ENCODE measurements at regions not wholly inside any gene's neighbourhood (a gene's known extent, or its start where the extent isn't known, plus 50 kb on each side); places are given as distances from the start of the nearest gene placed in this dataset.

DNA sequence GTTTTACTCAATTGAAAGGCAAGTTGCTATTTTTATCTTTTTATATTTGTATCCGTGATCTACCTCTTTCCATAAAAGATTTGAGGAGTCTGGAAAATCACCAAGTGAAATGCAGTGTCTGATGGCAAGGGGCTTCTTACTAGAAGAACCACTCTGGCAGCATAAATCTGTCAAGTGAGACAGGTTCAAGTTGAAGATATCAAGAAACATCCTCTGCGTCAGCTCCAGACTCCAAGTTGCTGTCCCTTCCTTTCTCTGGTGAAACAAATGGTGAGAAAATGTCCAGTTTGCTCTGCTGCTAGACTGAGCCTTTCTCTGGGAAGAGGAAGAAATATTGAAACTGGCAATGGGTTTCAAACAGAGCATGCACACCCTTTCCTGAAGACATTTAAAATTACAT lies 411.2 kb downstream of the PLPP3 start:
- DNase-seq (ENCODE audit: low read depth in 3 of 3, low spot score in 1 of 3), result no peak

DNA sequence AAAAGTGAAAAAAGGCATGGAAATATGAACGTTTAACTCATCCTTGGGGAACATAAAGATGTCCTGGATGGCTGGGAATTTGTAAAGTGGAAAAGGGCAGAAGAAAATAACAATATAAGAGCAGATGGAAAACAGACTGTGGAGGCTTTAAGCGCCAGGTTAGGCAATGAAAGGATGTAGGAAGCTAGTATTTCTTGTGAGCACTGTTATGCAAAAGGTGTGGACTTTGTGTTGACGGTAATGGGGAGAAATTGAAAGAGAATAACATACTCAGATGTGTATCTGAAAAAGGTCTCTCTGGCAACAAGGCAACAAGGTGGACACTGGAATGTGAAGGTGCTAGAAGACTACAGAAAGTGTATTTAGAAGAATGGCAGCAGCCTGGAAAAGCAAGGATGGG lies 411.8 kb downstream of the PLPP3 start:
- no peak for DNase-seq (ENCODE audit: low read depth in 3 of 3, low spot score in 1 of 3)

DNA sequence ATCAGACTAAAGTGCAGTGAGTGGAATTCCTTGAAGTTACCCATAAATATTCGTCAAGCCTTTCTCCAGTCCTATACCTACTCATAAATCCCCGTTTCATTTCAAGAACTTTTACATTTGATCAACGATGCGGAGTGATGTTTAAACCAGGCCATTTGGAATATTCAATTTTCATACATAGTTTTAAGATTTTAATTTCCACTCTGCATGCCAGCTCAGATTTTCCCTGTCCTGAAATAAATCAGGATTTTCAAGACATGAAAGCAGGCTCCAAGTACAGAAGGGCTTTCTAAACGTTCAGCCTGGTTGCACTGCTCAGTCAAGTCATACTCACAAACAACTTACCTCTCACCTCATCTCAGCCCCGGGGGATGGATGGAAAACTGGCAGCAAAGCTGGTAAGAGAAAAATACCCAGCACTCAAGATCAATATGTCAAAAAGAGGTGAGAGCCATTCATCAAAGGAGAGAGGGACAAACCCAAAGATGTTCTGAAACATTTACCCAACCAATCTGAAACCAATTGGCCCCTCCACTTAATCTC lies 418.5 kb downstream of the PLPP3 start:
- no peak for DNase-seq (ENCODE audit: low read depth in 3 of 3, low spot score in 1 of 3)

DNA sequence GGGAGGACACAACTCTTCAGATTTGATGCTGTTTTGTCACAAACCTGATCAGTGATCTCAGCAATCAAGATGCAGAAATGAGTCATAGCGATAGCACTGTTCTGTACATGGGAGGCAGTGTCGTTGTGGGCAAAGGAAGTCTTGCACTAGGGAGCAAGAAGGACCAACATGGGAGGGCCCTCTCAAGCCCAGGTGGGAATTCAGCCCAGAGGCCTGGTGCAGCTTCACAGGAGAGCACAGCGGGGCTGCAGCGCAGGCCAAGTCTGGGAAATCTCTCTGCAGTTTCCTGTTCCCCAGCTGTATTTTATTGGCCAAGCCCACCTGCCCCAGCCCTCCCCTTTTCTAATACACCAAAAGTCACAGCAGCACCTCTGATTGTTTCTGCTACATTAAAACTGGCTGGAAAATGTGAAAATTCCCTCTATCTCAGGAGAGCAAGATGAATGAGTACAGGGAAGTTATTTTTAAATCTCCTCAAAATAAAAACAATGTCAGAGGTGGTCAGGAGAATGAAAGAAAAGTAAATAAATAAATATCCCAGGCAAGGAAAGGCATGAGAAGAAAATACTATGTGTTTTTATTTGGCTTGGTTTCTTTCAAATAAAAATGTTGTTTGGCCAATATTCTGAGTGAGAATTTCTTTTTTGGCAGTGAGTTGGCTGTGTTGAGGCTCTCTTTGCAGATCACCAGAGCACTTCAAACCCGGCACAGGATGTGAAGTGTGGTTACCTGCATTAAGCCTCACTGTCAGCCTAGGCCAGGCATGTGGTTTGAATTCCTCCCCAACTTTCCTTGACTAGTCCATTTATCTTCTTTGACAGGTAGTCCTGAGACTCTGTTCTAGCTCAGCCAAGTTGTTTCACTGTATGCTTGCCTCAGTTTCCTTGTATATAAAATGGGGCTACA lies 422.1 kb downstream of the PLPP3 start:
- DNase-seq (ENCODE audit: low read depth in 3 of 3, low spot score in 1 of 3), result no peak

DNA sequence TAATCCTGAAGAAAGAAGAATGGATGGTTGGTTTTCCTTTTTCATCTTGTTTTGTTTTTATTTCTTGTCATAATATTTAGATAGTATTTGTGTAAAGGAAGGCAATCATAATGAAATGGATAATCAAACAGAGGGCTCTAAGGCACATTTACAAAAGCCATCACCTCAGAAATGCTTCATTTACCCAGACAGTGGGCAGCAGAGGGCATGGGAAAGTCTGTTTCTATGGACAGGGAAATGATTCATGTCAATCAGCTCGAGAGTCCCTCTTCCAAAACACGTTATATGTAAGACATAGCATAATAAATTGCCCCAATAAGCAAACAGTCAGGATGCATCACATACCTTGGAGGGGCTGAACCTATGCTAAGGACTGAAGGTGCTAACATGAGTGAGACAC lies 426.1 kb downstream of the PLPP3 start:
- DNase-seq (ENCODE audit: low read depth in 3 of 3, low spot score in 1 of 3), result no peak

DNA sequence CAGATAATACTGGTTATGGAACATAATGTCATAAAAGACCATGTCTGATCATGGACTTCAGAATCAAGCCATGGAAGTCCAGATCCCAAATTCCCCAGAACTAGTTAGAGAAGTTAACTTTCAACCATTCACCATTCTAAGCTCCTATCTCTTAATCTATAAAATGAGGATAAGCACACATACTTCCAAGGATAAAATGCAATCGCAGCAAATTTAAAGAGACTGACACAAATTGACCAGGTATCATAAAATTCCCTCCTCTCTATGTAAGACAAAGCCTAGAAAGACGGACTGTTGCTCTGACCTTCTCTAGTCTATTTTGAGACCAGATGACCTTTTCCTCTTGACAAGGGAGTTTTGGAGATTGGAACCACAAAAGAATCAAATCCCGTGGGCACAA lies 426.7 kb downstream of the PLPP3 start:
- DNase-seq (ENCODE audit: low read depth in 3 of 3, low spot score in 1 of 3), result no peak

DNA sequence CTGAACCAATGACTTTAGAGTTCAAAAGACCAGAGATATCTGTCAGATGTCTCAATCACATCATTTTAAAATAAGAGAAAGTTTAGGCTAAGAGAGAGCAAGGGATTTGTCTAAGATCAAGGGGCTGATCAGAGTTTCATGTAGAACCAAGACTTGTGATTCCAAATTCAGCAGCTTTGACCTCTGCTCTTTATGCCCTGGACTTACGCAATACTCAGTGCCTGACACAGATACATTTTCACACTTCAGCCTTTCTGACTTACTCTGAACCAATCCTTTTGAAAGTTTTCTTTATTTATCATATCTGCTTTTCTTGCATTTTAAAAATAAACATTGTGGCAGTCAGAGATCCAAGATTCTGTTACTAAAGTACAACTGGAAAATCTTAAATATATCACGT lies 428.0 kb downstream of the PLPP3 start:
- DNase-seq (ENCODE audit: low read depth in 3 of 3, low spot score in 1 of 3), result no peak

DNA sequence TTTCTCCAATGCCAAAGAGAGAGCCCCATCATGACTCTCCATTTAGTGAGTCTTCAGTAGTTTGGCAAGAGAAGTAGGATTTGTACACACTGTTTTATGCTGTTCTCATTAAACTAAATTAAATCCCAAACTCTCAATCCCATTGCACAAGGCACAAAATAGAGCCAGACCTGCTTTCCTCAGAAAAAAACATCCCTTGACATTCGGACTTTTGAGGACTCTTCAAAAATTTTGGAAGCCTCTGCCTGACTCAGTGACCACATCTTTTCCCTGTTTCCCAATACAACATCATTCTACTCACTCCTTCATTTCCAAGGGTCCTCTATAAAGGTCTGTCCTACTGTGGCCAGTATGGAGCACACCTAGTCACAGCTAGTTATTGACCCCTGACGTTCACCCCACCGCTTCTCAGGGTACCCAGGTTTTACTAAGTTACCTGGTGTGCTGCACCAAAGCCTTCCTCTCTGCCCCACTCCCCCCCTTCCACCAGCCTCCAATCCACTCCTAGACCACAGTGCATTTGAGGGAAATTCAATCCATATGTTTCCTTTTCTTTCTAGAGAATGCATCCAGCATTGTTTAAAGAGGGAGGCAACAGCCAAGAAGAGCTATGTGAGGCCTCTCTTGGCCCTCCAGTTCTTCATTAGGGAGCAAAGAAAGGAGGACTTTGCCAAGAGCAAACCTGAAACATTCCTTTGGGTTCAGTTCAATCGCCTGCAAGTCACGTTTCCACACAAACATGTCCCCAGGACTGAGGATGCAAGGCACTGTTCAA lies 428.7 kb downstream of the PLPP3 start:
- DNase-seq (ENCODE audit: low read depth in 3 of 3, low spot score in 1 of 3), result no peak

DNA sequence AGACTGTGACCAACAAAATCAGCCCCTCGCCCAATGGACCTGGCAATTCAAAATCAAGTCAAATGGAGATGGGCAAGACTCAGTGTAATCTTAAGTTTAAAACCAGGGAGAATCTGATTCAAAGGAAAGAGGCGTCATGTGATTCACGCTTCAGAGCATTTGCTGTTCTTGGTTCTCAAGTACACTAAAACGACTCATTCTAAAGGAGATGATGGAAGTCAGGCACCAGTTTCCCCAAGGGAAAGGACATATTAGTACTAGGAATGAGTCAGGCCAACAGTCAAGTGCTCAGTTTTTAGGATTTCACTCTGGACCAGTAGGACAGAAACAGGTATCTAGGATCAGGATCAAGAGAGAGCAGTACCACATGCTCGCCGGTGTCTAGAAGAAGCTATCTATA lies 429.6 kb downstream of the PLPP3 start:
- DNase-seq (ENCODE audit: low read depth in 3 of 3, low spot score in 1 of 3), result no peak

DNA sequence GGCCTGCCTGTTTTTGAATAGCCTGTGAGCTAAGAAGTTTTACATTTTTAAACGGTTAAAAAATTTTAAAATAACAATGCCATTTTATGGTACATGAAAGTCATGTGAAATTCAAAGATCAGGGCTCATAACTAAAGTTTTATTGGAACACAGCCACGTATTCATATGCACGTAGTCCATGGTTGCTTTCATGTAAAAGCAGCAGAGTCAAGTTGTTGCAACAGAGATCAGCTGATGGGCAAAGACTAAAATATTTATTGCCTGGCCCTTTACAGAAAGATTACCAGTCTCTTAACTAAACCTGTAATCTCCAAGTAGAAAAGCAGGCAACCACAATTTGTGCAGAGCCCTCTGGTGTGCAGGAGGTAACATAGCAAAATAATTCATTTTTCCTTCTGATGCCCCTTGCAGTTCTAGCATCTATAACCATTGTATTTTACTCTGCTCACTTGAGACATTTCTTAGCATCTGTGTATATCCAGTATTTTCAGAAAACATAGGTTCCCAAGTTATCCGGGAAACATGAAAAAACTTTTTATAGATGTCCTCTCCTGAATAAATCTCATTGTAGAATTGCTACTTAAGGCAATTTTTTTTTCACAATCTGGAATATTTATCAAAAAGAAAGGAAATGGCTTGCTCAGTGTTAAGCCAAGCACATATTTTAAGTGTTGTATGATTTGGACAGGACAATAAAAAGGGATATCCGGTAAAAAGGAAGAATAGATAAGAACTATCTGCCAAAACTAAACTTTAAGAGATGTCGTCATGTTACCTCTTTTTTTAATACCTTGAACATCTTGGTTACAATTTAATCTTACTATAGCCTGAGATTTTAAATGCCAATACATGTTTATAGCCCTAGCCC lies 430.8 kb downstream of the PLPP3 start:
- no peak for DNase-seq (ENCODE audit: low read depth in 3 of 3, low spot score in 1 of 3)

DNA sequence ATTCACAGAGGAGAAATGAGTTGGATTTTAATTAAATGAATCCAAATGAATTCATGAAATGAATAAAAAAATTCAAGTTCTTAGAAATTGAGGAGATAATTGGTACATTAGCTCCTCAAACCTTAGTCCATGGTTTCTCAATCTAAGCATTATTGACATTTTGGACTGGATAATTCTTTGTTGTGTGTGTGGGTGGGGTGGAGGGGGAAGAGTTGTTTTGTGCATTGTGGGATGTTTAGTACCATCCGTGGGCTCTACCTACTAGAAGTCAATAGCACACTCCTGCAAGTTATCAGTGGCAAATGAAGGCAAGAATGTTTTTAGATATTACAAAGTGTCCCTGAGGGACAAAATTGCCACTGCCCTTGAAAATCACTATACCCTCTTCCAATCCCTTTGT lies 431.9 kb downstream of the PLPP3 start:
- DNase-seq (ENCODE audit: low read depth in 3 of 3, low spot score in 1 of 3), result no peak

DNA sequence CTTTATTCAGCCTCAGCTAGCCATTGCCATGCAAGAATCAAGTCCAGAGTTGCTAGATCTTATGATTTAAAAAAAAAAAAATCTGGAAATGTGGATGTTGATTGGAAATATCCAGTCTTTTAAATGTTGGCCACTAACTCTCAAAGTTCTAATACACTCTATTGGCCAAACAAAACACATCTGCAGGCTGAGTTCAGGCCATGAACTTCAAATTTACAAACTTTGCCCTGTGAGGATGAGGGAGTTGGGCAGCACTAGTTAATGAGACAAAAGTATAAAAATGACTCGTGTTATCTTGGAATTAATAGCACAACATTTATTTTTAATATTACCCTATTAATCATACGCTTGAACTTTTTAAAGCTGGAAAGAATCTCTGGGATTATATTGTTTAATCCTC lies 432.3 kb downstream of the PLPP3 start:
- no peak for DNase-seq (ENCODE audit: low read depth in 3 of 3, low spot score in 1 of 3)

DNA sequence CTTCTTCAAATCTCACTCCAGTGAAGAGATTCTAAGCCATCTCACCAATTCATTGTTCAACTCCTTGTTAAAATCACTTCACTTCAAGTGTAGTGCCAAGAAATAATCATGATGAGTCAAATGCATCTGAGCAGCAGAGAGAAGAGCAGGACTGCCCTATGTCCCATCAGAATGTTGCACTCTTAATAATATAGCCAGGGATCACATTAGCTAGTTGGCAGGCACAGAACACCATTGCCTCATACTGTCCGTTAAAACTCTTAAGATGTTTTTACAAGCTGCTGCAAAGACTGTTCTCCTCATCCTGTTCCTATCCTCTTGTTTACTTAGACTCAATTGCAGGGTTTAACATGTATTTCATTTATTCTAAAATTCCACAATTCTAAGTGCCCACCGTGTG lies 432.9 kb downstream of the PLPP3 start:
- DNase-seq (ENCODE audit: low read depth in 3 of 3, low spot score in 1 of 3), result no peak

DNA sequence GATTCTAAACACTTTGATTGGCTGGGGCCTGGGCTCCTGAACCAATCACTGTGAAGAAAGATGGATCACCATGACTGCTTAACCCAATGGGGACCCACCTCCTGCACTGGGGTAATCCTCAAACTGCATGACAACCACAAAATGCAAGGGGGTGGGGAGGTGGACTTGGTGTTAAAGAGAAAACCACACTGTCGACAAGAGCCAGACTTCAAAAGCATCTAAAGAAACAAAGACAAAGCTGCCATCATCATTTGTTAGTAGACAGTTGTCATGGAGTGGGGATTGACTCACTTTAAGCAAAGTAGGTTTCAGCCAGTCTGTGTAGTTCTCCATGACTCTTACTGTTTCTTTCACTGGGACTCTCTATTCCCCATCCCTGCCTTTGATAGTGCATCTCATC lies 433.8 kb downstream of the PLPP3 start:
- DNase-seq (ENCODE audit: low read depth in 3 of 3, low spot score in 1 of 3), result no peak

DNA sequence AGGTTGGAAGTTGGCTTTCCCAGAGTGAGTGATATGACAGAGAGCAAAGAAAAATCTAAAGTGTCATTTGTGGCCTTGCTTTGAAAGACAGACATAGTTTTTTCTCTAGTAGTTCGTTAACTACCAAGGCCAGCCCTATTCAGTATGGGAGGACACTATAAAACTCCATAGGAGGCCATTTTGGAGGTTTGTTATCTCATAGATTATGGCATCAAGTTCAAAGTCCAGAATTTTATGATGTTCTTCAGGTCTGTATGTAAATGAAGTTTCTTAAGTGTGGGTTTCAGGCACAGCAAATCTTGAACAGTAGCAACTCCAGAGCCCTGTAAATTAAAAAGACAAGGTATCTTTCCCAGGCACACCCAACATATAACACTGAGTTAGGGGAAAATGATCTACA lies 437.1 kb downstream of the PLPP3 start:
- DNase-seq (ENCODE audit: low read depth in 3 of 3, low spot score in 1 of 3), result no peak

DNA sequence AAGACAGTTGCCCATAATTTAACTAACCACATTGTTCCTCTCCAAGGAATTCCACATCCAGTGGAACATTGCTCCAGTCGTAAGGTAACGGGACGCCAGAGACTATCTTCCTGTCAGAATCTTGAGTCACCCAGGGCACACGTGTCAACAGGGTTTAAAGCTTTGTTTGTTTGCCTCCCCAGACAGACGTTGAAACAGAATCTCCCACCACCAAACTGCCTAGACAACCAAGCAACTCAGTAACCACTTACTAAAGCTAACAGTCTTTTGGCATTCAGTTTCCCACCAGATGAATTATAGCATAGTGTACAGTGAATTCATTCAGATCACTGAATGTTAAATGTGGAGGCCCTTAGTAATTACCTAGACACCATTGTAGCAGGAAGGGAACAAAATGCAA lies 439.5 kb downstream of the PLPP3 start:
- no peak for DNase-seq (ENCODE audit: low read depth in 3 of 3, low spot score in 1 of 3)

DNA sequence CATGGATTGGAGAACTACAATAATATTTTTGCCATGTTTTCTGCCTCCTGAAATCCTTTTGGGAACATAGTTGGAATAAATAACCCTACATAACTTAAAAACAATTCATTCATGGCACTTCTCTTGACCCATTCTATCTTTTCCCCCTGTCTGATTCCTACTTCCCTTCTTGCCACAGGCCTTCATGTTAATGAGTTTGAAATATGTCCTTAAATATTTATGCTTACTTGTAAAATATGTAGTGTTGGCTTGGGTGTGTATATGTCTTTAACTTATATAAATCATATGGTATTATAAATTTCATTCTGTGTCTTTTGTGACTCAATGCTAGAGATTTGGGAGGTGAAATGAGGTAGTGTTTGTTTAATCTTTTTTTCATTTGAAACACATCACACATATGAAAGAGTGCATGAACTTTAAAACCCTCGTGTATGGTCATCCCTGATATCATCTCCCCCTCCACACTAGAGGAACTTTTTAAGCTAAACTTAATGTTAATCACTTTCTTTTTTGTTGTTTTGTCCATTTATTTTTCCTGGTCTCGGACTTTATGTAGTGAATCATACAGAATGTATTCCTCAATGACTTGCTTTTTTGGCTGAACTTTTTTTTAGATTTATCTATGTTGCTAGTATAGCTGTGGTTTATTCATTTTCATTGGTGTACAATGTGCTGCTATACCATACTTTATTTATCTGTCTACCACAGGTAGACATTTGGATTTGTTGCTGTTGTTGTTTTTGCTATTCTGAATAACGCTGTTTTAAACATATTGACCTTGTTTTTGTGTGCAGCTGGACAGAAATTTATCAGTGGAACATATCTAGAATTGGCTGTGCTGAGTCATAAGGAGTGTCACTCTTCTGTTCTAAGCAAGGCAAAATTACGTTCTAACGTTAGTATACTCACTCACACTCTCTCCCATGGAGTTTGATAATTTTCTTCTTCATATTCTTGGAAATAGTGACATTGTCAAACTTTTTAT lies 441.6 kb downstream of the PLPP3 start:
- no peak for DNase-seq (ENCODE audit: low read depth in 3 of 3, low spot score in 1 of 3)

DNA sequence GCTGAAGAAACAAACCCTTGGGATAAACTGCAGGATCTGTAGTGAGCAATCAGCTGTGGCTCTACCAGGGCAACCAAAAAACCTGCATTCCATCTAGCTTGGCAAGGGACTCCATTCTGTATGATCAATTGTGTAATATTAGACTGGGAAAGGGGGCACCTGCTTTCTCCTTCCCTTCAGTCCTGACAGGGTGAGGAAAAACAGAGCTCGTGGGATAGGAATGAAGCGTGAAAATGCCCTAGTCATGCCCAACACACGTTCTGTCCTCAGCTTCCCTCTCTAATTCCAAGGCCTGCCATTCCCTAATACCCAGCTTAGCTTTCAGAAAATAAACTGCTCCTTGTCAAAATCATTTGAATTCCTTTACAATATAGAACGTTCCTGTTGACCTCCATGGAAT lies 442.3 kb downstream of the PLPP3 start:
- DNase-seq (ENCODE audit: low read depth in 3 of 3, low spot score in 1 of 3), result no peak

DNA sequence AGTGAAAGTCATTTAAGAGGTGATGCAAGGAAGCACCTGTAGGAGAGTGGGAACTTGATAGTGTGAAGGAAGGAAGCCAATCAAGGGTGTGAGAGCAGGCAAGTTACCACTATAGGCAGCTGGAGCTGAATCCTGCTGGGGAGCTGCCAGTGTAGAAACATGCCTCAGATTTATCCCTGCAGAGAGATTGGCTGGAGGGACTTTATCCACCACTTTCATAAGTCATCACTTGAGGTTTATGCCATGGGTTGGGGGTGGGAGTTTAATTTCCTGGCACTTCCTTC lies 443.6 kb downstream of the PLPP3 start:
- DNase-seq (ENCODE audit: low read depth in 3 of 3, low spot score in 1 of 3), result no peak

DNA sequence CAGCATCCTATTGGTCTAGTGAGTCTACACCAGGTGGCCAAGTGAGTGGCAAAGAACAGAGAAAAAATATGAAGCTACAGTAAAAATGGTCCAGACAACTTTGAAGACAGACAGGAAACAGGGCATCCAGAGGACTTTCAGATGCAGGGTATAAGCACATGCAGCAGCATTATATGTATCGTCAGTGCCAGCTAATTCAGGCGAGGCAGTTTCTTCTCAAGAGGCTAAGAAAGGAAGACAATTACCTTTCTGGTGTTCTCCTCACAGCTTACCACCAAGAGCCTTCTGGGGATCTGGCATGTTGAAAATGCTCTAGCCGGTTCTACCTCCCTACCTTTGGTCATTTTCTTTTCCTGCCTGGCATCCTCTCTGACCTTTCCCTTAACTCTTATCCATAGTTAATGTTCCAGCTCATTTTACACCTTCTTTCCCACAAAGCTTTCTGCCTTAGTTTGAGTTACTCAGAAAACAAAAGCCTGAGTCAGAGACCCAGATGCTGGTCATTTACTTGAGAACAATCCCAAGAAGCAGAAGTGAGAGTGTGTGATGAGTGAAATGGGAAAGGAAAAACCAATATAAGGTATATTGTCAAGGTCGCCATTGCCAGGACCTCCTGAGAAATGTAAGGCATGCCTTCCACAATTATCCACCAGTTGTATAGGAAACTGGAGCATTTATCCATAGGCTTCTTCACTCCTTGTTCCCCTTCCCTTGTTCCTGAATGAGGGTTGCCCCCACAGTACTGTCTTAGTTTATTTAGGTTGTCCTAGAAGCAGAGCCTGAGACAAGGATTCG lies 444.1 kb downstream of the PLPP3 start:
- DNase-seq (ENCODE audit: low read depth in 3 of 3, low spot score in 1 of 3), result no peak

Data from stimulated activated CD4-positive, alpha-beta T cell treated with anti-CD3 and anti-CD28 coated beads, TNF-alpha, amount 100 ng/mL, for 1 hour (primary cell).